ENCODE measurements at regions not wholly inside any gene's neighbourhood (a gene's known extent, or its start where the extent isn't known, plus 50 kb on each side); places are given as distances from the start of the nearest gene placed in this dataset.

- no peak for DNase-seq
Measured at GRCh38 chr7:132733860-132734259, 157.6 kb upstream of the PLXNA4 start.

DNA sequence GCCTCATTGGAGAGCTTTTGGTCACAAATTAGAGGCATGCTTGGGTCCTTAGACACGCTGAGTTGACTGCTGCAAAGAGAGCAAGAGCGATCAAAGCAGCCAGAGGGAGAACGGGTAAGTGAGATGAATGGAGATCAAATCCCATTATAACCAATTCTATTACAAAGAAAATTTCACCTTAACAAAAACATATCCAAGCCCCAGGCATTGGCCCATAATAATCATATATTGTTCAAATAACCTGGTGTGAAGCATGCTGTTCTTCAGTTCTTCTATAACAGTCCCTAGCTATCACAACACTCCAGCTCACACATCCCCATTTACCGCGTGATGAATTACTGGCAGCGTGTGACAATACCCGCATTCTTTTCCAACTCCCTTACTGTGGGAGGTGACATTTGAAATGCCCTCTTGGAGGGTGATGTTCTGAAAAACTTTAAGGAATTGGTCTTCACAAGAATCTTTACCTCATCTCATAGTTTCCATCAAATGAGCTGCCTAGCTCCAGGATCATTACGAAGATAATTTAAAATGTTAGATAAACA, 156.1 kb upstream of the PLXNA4 start:
- no peak for DNase-seq

GRCh38 chr7:132730105-132730504, 153.8 kb upstream of the PLXNA4 start:
- DNase-seq = no peak

- no peak for DNase-seq
Measured at GRCh38 chr7:132723506-132724081, 147.3 kb upstream of the PLXNA4 start.

GRCh38 chr7:132720835-132721234, 144.6 kb upstream of the PLXNA4 start:
- no peak for DNase-seq

- DNase-seq = no peak
Measured at GRCh38 chr7:132713893-132714292, 137.6 kb upstream of the PLXNA4 start.

DNA sequence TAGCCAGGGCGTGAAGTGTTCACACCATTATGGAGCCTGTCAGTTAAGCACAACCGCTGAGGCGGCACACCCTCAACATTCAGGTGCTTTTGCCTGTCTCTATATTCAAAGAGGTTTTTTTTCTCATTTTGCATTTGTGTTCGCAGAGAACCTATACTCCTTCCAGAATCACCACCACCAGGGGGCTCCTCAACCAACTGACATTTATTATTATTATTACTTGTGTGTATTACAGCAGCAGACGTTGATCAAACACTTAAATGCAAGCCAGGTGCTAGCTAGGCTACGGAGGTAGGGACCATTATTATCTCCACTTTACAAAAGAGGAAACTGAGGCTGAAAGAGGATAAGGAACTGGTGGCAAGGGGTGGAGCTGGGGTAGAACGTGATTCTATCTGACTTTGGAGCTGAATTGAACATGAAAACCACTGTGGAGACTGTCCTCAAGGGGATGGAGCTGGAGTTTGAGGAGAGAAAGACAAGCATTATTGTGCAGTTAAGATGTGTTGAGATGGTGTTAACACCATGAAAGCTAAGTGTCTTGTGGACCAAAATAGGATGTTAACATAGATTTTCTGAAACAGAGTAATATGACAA, 133.8 kb upstream of the PLXNA4 start:
- DNase-seq = no peak

- no peak for DNase-seq
Measured at GRCh38 chr7:132708470-132708869, 132.2 kb upstream of the PLXNA4 start.

- DNase-seq = no peak
Measured at GRCh38 chr7:132705146-132705545, 128.9 kb upstream of the PLXNA4 start.

GRCh38 chr7:132703742-132704141, 127.5 kb upstream of the PLXNA4 start:
- no peak for DNase-seq

DNA sequence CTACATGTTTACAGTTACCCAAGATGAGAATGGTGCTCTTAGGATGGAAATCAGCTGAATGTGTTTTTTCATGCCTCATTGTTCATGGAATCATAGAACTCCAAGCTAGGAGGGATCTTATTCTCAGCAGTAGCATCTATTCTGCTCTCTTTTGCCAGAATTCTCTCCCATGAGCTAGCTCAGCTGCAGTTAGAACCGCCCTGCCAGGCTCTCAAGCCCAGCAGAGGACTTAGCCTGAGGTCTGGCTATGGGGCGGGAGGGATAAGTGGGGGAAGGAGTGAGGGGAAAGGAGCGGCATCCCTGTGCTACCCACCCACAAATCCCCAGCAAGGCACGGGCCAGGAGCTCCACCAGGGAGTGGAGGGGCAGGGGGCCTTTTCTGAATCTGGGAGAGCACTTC, 120.7 kb upstream of the PLXNA4 start:
- DNase-seq = no peak

- DNase-seq = no peak
Measured at GRCh38 chr7:132696332-132696731, 120.1 kb upstream of the PLXNA4 start.

- DNase-seq = no peak
Measured at GRCh38 chr7:132691201-132691600, 114.9 kb upstream of the PLXNA4 start.

DNA sequence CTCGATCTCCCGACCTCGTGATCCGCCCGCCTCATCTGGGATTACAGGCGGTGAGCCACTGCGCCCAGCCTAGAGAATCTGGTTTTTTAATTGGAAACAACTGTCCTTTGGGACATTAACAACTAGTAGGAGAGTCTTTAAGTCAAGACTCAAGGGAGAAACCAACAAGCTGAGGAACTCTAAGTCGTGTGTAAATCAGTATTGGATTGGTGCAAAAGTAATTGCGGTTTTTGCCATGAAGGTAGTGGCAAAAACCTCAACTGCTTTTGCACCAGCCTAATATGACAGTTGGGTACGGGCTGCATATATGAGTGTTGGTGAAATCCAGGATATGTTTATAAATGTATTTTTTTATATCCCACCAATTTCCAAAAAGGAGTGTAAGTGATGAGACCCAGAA, 113.9 kb upstream of the PLXNA4 start:
- no peak for DNase-seq

DNA sequence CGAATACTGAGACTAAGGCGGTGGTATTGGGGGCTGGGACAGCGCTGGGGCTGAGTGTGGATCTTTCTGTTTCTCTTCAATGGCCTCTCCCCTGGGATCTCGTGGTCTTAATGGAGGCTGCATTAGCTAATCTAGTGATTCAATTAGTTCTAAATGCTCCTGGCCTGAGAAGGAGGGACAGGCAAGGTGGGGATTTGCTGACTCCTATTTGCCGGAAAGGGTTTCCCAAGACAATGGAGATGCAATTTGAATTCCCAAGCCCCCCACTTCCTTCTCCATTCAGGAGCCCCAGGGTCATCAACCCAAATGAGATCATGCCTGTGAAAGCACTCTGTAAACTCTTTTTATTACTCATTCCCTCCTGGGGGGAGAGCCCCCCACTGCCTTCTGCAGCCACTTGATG, 111.7 kb upstream of the PLXNA4 start:
- DNase-seq = no peak

- DNase-seq = no peak
Measured at GRCh38 chr7:132687016-132687415, 110.7 kb upstream of the PLXNA4 start.

GRCh38 chr7:132685277-132685676, 109.0 kb upstream of the PLXNA4 start:
- DNase-seq = no peak

- DNase-seq = no peak
Measured at GRCh38 chr7:132683896-132684690, 107.8 kb upstream of the PLXNA4 start.

DNA sequence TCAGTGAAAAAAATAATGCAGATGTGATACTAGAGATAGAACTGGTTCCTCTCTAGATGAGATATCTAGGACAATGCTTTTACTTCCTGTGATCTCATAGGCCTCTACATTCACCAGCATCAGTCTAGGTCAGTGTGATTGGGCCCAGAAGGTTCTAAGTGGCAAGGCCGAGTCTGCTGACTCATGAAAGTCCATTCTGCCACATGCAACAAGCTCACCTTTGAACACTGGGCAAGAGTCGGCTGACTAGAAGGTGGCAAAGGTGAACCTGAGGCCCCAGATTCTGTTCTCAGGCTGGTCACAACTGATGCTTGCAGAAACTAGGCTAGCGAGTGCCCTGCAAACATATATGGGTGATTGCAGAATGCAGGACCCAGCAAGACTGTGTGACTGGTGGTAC, 105.7 kb upstream of the PLXNA4 start:
- no peak for DNase-seq

GRCh38 chr7:132680590-132680989, 104.3 kb upstream of the PLXNA4 start:
- no peak for DNase-seq

GRCh38 chr7:132678656-132679055, 102.4 kb upstream of the PLXNA4 start:
- DNase-seq = no peak

GRCh38 chr7:132677918-132678317, 101.6 kb upstream of the PLXNA4 start:
- no peak for DNase-seq

DNA sequence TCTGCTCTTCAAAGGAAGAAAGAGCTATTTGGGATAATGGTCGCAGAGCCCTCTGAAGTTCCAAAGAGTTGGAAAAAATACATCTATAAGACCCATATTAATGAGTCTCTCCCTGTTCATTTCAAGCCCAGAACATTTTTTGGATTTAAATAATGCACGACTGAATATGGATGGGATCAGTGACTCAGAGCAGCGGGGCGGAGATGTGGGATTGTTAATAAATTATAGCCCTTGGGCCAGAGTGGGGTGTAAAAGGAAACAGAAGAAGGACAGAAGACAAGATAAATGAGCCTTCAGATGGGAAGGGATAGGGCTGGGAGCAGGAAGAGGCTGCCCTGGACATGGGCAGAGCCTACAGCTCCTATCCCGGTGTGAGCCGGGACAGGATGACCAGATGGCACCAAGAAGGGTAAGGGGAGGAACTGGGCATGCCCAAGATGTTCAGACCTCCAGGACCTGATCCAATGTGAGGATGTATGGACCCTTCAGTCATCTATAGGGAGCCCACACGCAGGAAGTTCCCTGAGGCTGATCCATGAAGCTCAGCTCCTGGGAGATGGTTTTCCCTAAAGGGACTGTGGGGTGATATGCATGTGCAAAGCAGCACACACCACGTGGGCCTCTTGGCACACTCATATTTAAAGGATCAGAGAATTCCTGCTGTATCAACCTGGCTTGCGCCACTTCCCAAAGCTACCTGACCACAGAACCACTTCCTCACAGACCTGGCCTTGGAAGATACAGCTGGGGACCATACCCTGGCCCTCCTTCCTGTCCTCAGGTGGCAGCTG, 96.1 kb upstream of the PLXNA4 start:
- no peak for DNase-seq

Data from T1000 (cell line).